OCI-LY1 (cell line): ENCODE measurements at regions not wholly inside any gene's neighbourhood (a gene's known extent, or its start where the extent isn't known, plus 50 kb on each side); places are given as distances from the start of the nearest gene placed in this dataset.

Source experiments
- H2AFZ ChIP-seq: fragments of 200-600 bp; sonication (generic), shearing (Covaris generic); 2 replicates; pipeline ENCODE4 v1.6.0; 2014; ENCODE audit warnings: antibody characterized with exemption, mild to moderate bottlenecking, low read length
- H3F3A ChIP-seq: fragments of 200-600 bp; sonication (generic), shearing (Covaris generic); 2 replicates; pipeline ENCODE4 v1.6.0; 2014; ENCODE audit warnings: mild to moderate bottlenecking, antibody characterized with exemption, low read length, moderate library complexity; ENCODE audit not compliant: insufficient read depth
- H3K27ac ChIP-seq: fragments of 200-600 bp; sonication (generic); 2 replicates; pipeline ENCODE4 v1.5.1; 2014; ENCODE audit warnings: low read length, mixed run types, mild to moderate bottlenecking, low read depth; ENCODE audit not compliant: poor library complexity, severe bottlenecking
- H3K27me3 ChIP-seq: fragments of 200-600 bp; sonication (generic); 2 replicates; pipeline ENCODE4 v1.6.0; 2014; ENCODE audit warnings: antibody characterized with exemption, mild to moderate bottlenecking, low read length, moderate library complexity; ENCODE audit not compliant: insufficient read depth
- H3K36me3 ChIP-seq: fragments of 200-600 bp; sonication (generic); 2 replicates; pipeline ENCODE4 v1.6.1; 2014; ENCODE audit warnings: mild to moderate bottlenecking, antibody characterized with exemption, low read length, moderate library complexity, mixed read lengths; ENCODE audit not compliant: insufficient read depth
- H3K4me1 ChIP-seq: fragments of 200-600 bp; sonication (generic); 2 replicates; pipeline ENCODE4 v1.5.1; 2014; ENCODE audit warnings: mild to moderate bottlenecking, low read length, moderate library complexity; ENCODE audit not compliant: insufficient read depth, severe bottlenecking
- H3K4me2 ChIP-seq: fragments of 200-600 bp; sonication (generic), shearing (Covaris generic); 2 replicates; pipeline ENCODE4 v1.6.1; 2014; ENCODE audit warnings: low read length
- H3K4me3 ChIP-seq: fragments of 200-600 bp; sonication (generic); 2 replicates; pipeline ENCODE4 v1.5.1; 2014; ENCODE audit warnings: low read length, low read depth, mild to moderate bottlenecking, mixed read lengths; ENCODE audit not compliant: poor library complexity, severe bottlenecking
- H3K79me2 ChIP-seq: fragments of 200-600 bp; shearing (Covaris generic); 2 replicates; pipeline ENCODE4 v1.6.1; 2016; ENCODE audit warnings: mixed run types, low read length, mixed read lengths; ENCODE audit not compliant: insufficient read depth
- H3K9ac ChIP-seq: fragments of 200-600 bp; sonication (generic), shearing (Covaris generic); 2 replicates; pipeline ENCODE4 v1.6.1; 2014; ENCODE audit warnings: mild to moderate bottlenecking, low read length, mixed read lengths
- H3K9me2 ChIP-seq: fragments of 200-600 bp; sonication (generic), shearing (Covaris generic); 2 replicates; pipeline ENCODE4 v1.6.1; 2014; ENCODE audit warnings: low read depth, mild to moderate bottlenecking, low read length, mixed read lengths
- H3K9me3 ChIP-seq: fragments of 200-600 bp; shearing (Covaris generic); 2 replicates; pipeline ENCODE4 v1.6.1; 2014; ENCODE audit warnings: low read length, mixed read lengths
- H4K20me1 ChIP-seq: fragments of 200-600 bp; sonication (generic), shearing (Covaris generic); 2 replicates; pipeline ENCODE4 v1.6.0; 2016; ENCODE audit warnings: mild to moderate bottlenecking, low read length; ENCODE audit not compliant: insufficient read depth
- CTCF ChIP-seq: fragments of 200-600 bp; sonication (generic), shearing (Covaris generic); IDR thresholded peaks from 2 replicates; pipeline ENCODE4 v1.5.1; 2017; ENCODE audit warnings: mild to moderate bottlenecking, antibody characterized with exemption, low read length, moderate library complexity, mixed read lengths
- EZH2 ChIP-seq: fragments of 200-600 bp; sonication (generic), shearing (Covaris generic); IDR thresholded peaks from 2 replicates; pipeline ENCODE4 v1.8.0; 2017; ENCODE audit warnings: borderline replicate concordance, mixed run types, mild to moderate bottlenecking, antibody characterized with exemption, low read length, moderate library complexity, mixed read lengths

DNA sequence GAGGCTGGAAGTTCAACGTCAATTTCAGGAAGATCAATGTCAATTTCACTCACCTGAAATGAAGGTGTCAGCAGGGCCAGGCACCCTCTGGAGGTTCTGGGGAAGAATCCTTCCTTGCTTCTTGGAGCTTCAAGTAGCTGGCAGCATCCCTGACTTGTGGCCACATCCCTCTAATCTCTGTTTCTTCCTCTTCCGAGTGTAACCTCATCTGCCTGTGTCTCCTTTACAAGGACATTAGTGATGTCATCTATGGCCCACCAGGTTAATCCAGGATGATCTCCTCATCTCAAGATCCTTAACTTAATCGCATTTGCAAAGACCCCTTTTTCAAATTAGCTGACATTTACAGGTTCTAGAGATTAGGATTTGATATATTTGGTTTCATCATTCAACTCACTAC is 240.8 kb upstream of the MTNR1B start:
- Histone ChIP-seq H3K27ac (no peak overlapping the region), H3K9me2 (no peaks in the 10 kb centered on the region), H3K4me2 (no peak overlapping the region), H3K4me1 (no peaks in the 10 kb centered on the region), H3K9me3 (no peaks in the 10 kb centered on the region), H4K20me1 (no peaks in the 10 kb centered on the region), H3K4me3 (no peak overlapping the region), H2AFZ (no peak overlapping the region), H3K36me3 (no peaks in the 10 kb centered on the region), H3F3A (no peaks in the 10 kb centered on the region), H3K27me3 (no peaks in the 10 kb centered on the region), H3K9ac (no peak overlapping the region), H3K79me2 (no peaks in the 10 kb centered on the region)
- TF ChIP-seq EZH2, result no peak
- TF ChIP-seq CTCF, result no peak

- Histone ChIP-seq H3K27ac (no peak overlapping the region), H3K79me2 (no peaks in the 10 kb centered on the region), H3K4me1 (no peaks in the 10 kb centered on the region), H3K9ac (no peak overlapping the region), H3K27me3 (no peaks in the 10 kb centered on the region), H3K36me3 (no peaks in the 10 kb centered on the region), H3F3A (no peaks in the 10 kb centered on the region), H3K4me3 (no peak overlapping the region), H3K9me2 (no peaks in the 10 kb centered on the region), H3K4me2 (no peak overlapping the region), H4K20me1 (no peaks in the 10 kb centered on the region), H2AFZ (no peak overlapping the region), H3K9me3 (no peaks in the 10 kb centered on the region)
- TF ChIP-seq CTCF (peak; percentile 24; the same call in 1 of the 2 replicates), EZH2 (no peak)
Measured at GRCh38 chr11:92735039-92735438, 234.4 kb upstream of the MTNR1B start.

DNA sequence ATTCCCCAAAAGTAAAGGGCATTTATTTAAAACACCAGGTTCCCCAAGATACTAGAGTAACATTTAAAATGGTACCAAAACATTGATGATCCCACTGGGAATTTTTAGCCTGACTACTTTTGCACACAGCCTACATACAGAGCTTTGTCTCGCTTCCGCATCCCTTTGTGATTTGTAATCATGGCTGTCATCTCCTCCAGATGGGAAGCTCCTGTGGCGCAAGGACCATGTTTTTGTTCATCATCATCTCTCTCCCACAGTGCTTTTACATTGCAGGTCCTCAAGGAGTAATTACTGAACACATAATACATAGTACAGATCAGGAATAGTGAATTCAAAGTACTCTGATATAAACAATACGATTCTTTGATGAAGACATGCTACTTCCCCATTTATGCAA is 231.2 kb upstream of the MTNR1B start:
- no peaks in the 10 kb centered on the region for H3K9me3 ChIP-seq
- no peak overlapping the region for H3K9ac ChIP-seq
- no peaks in the 10 kb centered on the region for H3K4me1 ChIP-seq
- no peaks in the 10 kb centered on the region for H3K27me3 ChIP-seq
- H3K36me3 ChIP-seq, result no peaks in the 10 kb centered on the region
- H3K4me2 ChIP-seq, result no peak overlapping the region
- H4K20me1 ChIP-seq, result no peaks in the 10 kb centered on the region
- no peak overlapping the region for H3K4me3 ChIP-seq
- no peak overlapping the region for H3K27ac ChIP-seq
- no peaks in the 10 kb centered on the region for H3K9me2 ChIP-seq
- H3K79me2 ChIP-seq, result no peaks in the 10 kb centered on the region
- H3F3A ChIP-seq, result no peaks in the 10 kb centered on the region
- H2AFZ ChIP-seq, result no peak overlapping the region
- TF ChIP-seq EZH2 (no peak), CTCF (no peak)
